Dermis microvascular lymphatic vessel endothelial cell (primary cell): ENCODE measurements at regions not wholly inside any gene's neighbourhood (a gene's known extent, or its start where the extent isn't known, plus 50 kb on each side); places are given as distances from the start of the nearest gene placed in this dataset.
"Not testable (repeated sequence)": the region's sequence is repeated elsewhere in the genome, so short reads cannot be mapped to it uniquely, and the experiment has no call there.

Experiments used
- DNase-seq, 2 donors: peaks; one replicate each; pipeline versions ENCODE4 v3.0.0 to v3.0.0-alpha.2; 2010; ENCODE audit warnings: low read depth in 2 of 2

DNA sequence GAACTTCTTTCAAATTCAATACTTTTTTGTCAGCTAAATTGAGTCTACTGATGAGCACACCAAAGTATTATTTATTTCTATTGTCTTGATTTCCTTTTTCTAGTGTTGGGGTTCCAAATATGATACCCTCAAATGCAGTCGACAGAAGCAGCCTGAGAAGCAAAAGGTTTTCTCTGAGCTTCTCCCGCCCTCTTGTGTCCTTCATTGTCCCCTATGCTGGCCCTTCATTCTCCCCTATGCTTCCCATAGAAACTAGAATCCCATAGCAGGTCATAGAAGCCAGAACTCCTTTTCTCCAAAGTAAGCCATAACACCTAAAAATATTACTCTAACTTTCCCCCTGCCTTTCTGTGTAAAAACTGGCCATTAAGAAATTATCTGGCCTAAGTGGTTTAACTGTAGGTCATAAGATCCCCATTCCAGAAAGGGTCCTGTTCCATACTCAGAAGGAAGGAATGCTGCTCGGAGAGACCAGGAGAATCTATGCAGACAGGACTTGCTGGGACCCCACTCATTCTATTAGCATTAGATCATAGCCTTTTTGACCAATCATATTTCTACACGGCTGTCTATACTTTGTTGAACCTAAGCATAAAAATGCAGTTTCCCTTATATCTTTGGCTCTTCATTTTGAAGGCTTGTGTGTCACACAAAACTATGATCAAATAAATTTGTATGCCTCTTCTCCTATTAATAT lies 764.6 kb upstream of the PKDCC start:
- DNase-seq = no peak

GRCh38 chr2:41293491-41293890 lies 754.3 kb upstream of the PKDCC start:
- DNase-seq = no peak

DNA sequence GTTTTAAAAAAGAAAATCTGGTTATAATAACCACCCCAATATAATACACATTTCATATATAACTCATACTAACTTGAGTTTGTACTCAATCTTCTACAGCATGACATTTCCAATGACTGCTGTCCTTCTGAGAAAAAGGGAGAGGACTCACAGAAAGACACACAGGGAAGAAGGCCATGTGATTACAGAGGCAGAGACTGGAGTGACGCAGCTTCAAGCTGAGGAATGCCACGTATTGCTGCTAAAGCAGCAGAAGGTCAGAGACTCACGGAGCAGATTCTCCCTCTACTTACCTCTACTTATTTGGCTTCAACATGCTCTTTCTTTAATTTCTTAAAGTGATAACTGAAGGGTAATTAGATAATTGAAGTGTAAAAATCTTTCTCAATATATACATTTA lies 753.5 kb upstream of the PKDCC start:
- DNase-seq = no peak

- no peak for DNase-seq
These were observed 734.7 kb upstream of the PKDCC start for GRCh38 chr2:41313082-41313481.

DNA sequence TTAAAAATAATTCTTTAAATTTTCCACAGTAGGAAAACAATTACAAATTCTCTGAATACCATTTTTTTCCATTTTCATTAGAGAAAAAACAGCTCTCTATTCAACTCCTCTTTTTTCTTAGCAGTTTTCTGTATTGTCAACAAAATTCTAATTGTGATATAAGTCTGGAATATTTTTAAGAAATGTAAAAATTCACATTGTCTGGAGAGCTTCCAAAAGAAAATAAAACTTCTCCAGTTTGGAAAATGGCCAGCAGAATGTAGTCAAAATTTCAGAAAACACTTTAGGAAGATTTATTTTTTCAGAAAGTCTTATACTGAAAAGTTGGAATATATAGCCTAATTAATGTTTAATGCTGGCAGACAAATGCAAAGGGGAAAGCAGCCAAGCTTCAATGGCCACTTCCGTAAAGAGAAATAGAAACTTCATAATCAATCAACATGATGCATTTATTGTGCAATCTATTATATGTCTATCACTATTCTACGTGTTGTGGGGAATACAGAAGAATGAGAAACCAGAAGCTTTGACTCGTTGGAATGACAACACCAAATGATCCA lies 733.2 kb upstream of the PKDCC start:
- no peak for DNase-seq

GRCh38 chr2:41319437-41319836 lies 728.4 kb upstream of the PKDCC start:
- DNase-seq = no peak

- DNase-seq = no peak
These were observed 727.3 kb upstream of the PKDCC start for GRCh38 chr2:41320491-41320890.

DNA sequence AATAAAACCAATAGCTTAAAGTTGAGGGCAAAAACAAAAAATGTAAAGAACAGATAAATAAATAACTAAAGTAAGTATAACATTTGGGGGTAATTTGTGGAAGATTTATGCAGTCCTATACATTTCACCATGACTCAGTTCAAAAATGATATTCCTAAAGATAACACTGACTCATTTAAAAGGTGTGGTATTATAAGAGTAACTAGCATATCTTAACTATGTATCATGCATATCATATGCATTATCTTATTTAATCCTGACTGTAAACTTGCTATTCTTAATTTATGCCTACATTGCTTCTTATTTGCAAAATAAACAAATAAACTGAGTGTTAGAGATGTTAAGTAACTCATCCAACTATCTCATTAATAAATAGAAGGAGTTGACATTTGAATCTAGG lies 726.5 kb upstream of the PKDCC start:
- no peak for DNase-seq

DNA sequence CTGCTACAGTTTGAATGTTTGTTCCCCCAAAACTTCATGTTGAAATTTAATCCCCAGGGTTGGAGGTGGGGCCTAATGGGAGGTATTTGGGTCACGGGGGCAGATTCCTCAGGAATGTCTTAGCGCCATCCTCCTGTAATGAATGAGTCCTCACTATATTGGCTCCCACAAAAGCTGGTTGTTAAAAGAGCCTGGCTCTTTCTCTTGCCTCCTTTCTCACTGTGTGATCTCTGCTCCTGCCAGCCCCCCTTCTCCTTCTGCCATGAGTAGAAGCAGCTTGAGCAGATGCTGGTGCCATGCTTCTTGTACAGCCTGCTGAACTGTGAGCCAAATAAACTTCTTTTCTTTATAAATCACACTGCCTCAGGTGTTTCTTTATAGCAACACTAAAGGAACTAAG lies 721.0 kb upstream of the PKDCC start:
- DNase-seq = no peak

DNA sequence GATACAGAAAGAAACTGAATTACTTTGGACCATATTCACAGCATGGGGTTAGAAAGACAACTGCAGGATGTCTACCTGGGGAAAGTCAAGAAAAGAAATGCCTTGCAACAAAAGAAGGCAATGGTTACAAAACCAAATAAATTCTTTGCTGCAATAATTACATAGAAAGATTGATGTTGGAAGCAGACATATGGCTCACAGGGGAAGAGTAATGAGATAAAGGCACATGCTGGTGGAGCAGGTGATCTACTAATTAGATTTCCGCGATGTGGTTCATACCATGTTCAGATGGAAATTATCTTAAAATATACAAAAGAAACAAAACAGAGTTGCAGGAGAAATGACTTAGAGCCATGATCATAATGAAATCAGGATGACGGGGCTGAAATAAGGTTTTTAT lies 718.8 kb upstream of the PKDCC start:
- DNase-seq = no peak

DNA sequence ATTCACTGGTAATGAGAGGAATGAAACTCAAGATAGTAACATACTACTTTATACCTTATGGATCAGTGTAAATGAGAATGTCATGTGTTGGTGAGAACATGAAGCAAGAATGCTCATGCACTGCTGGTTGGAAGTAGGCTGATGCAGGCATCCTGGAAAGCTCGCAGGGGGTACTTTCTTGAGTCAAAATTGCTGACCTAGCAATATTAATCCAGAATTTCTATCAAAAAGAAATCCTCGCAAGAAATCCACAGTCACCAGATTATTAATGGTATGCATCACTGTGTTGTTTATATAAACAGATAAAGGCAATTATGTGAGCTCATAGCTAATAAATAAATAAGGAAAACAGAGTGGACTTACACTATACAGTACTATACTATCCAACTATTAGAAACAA lies 713.7 kb upstream of the PKDCC start:
- no peak for DNase-seq

- not testable (repeated sequence) for DNase-seq
These were observed 712.2 kb upstream of the PKDCC start for GRCh38 chr2:41335573-41335972.

DNA sequence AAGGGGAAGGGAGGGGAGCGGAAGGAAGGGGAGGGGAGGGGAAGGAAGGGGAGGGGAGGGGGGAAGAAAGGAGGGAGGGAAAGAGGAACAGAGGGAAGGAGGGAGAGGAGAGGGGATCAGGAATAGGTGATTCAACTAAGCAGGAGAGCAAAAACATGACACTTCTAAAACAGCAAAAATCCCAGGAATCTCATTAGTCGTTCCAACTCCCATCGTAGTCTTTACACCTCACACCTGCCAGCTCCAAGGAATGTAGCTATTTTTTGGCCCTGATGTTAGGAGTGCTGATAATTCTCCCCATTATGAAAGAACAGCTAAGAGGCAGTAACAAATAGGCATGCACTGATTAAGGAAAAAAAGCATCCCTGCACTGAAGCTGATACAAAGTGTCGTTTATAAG lies 709.9 kb upstream of the PKDCC start:
- DNase-seq = no peak

GRCh38 chr2:41344529-41344928 lies 703.3 kb upstream of the PKDCC start:
- no peak for DNase-seq

DNA sequence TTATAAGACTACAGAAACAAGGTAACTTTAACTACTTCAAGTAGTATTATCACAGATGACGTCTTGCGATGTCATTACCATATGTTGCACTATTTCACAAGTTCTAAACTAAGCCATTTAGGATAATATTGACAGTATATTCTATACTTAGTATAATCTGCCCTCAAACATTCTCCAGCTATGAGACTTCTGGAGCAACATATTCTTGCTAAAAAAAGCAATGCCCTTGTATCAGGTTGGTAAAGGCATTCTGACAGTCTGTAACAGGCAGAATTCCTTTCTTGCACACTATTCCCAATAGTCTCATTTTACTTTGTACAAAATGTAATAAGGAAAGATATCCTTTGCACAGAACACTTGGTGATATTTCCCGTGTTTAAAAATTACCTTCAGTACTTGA lies 694.8 kb upstream of the PKDCC start:
- DNase-seq = no peak

DNA sequence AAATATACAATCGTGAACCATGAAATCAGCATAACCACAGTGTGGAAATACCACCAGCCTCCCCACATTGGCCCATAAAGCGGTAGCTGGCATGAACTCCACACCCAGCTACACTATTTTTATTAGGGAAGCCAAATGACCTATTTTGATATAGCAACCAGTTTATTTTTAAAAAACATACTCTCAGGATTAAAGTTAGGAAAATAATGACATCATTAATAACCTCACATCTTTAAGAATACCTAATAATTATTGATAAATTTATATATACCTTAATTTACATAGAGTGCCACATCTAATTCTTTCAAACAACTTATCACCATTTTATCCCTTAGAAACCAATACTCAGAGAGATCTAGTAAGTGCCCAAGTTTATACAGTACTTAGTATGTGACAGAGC lies 692.0 kb upstream of the PKDCC start:
- no peak for DNase-seq

GRCh38 chr2:41364842-41365241 lies 683.0 kb upstream of the PKDCC start:
- no peak for DNase-seq

DNA sequence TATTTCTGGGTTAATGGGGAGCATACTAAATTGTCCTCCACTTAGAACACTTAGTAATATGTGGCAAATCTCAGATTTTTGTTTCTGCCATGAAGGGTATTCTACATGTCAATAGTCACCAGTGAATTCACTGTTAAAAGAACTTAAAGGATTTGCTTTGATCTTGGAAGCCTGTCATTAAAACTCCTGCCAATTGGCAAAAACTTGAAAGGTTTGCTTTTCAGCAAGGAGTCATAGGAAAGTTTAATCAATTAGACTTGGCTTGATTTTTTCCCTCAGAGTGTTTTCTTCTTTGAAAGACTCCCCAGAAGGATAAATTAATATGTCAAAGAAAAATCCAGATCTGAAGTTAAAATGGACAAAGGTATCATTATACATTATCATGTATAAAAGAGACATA lies 671.9 kb upstream of the PKDCC start:
- DNase-seq = no peak

DNA sequence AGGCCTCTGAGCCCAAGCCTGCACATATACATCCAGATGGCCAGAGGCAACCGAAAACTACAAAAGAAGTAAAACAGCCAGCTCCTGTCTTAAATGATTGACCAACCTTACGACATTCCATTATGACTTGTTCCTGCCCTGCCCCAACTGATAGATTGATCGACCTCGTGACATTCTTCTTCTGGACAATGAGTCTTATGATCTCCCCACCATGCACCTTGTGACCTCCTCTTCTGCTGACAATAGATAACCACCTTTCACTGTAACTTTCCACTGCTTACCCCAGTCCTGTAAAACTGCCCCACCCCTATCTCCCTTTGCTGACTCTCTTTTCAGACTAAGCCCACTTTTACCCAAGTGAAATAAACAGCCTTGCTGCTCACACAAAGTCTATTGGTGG lies 670.0 kb upstream of the PKDCC start:
- DNase-seq = no peak

GRCh38 chr2:41378420-41378819 lies 669.4 kb upstream of the PKDCC start:
- DNase-seq = no peak

- no peak for DNase-seq
These were observed 668.2 kb upstream of the PKDCC start for GRCh38 chr2:41379496-41380221.

DNA sequence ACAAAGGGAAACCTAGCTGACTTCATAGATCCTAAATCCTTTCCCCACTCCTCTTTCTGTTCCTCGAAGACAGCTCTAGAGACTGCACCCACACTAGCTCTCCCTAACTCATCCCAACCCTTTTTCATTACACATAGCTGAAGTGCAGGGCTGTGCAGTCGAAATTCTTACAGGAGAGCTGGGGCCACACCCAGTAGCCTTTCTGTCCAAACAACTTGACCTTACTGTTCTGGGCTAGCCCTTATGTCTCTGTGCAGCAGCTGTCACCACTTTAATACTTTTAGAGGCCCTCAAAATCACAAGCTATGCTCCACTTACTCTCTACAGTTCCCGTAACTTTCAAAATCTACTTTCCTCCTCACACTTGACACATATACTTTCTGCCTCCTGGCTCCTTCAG lies 666.1 kb upstream of the PKDCC start:
- DNase-seq = no peak

- DNase-seq = no peak
These were observed 660.3 kb upstream of the PKDCC start for GRCh38 chr2:41387519-41387918.
